GM21528 (cell line): ENCODE measurements at regions not wholly inside any gene's neighbourhood (a gene's known extent, or its start where the extent isn't known, plus 50 kb on each side); places are given as distances from the start of the nearest gene placed in this dataset.
"Not testable (repeated sequence)": the region's sequence is repeated elsewhere in the genome, so short reads cannot be mapped to it uniquely, and the experiment has no call there.

Experiments used
- ATAC-seq: cut with Tn5 transposase; IDR thresholded peaks from one replicate; pipeline ENCODE4 v1.9.1; 2021; ENCODE audit warnings: mild to moderate bottlenecking, moderate library complexity; ENCODE audit not compliant: unreplicated experiment, low FRiP score

DNA sequence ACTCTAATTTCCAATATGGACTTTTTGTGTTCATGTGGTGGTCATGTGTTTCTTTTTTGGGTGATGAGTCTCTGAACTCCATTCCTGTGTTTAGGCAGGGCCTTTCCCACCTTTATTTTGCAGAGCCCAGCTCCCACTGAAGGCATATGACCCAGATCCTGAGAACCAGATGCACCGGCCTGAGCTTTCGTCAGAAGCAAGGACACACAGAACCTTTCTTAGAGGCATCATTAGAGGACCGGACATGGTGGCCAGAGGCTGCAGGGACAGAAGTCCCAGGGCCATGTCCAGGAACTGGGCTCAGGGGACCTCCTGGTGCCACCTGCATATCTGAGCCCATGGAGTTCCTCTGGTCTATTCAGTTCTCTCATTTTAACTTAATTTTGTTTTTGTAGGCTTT, 200.9 kb upstream of the ZNF32 start:
- no peak for ATAC-seq

DNA sequence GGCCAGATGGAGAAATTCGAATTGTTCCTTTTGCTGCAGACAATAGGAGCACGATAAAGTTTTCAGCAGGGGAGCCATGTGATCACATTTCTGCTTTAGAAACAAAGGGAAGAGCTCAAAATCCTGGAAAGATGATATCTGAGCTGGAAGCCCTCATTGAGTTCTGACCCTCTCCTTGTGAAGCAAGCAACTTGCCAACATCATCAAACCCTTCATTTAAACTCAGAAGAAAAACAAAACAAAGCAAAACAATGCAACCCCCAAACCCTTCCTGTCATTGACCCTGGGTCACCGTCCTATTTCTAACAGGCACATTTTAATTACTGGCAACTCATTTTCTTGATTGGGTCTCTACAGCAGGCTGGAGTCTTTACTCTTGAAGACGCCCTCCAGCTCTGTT, 198.3 kb upstream of the ZNF32 start:
- no peak for ATAC-seq

DNA sequence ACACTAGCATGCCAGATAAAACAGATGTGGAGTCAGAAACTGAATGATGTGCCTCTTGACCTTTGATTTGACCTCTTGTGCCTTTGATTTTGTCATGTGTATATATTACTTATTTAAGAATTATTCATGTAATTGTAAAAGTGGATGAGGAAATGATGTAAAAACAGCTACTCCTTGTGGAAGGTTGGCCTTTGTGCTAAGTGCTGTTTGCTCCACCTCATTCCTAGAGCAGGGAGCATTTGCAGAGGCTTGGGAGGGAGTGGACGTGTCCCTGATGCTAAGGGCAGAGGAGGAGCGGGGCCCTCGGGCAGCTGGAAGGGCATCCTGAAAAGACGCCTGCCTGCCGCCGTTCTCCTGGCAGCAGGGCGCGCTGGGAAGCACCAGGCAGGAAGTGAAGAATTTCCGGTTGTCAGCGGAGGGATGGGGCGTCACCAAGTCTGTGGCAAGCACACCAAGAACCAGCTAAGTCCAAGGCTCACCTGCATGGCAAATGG, 197.6 kb upstream of the ZNF32 start:
- no peak for ATAC-seq

DNA sequence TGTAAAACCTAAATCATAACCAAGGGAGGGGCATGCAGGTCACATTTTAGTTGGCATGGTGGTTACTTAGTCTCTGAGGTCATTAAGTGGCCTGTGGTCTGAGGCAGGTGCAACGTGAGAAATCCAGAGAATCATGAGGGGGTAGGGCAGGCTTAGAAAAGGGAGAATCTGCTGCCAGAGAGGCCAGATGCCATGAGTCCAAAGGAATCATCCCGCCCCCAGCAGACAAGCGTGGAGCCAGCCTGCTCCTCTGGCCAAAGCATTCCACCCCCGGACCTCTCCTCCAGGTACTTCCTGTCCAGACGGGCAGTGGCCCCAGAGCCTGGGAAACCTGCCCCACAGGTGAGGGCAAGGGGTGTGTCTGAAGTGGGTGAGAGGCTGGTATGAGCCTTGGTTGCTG, 196.4 kb upstream of the ZNF32 start:
- ATAC-seq: no peak

DNA sequence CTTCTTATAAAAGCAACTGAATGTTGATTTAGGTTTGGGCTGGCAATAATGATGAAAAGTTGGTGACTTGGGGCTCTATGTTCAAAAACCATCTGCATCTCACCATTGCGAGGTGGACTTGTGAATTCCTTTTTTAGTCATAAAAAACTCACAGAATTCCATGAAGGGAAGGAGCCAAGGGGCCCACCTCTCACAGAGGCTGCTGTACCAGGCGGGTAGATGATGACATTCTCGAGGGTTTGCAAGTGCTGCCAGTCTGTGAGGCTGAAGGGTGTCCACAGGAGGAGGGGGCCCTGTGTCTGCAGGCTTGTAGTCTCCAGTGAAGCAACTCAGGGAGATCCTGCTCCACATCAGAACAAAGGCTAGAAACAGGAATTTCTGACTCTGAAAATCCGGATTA, 195.5 kb upstream of the ZNF32 start:
- ATAC-seq: no peak

DNA sequence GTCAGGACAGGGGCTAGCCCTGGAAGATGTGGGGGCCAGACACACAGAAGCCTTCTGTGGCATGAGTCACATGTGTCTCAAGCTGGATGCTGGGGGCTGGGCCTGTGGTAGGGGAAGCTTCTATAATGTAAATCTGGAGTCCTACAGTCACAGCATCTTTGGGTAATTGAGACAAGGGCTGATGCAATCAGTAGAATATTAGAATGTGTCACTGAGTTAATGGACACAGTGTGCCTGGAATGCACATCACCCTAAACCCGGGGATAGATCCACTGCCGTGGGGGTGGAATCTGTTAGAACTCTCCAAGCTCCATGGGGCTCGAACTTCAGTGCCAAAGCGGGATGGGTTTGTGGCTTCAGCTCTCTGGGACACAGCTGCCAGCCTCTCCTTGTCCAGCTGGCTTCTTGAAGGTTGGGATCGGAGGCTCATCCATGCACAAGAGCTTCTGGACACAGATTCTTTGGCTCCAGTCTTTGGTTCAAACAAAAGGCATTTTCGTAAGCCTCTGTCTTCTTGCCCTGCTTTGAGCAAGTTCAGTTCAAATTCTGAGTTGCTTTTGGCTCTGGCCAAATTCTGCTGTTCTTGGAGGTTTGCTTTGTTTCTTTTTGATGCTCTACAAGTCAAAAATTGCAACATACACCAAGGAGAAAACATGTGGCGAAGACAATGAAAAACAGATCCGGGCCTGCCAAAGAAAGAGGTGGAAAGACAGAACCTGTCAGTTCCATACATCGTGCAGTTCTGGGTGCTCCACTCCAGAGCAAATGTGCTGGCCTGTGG, 194.8 kb upstream of the ZNF32 start:
- ATAC-seq: no peak

DNA sequence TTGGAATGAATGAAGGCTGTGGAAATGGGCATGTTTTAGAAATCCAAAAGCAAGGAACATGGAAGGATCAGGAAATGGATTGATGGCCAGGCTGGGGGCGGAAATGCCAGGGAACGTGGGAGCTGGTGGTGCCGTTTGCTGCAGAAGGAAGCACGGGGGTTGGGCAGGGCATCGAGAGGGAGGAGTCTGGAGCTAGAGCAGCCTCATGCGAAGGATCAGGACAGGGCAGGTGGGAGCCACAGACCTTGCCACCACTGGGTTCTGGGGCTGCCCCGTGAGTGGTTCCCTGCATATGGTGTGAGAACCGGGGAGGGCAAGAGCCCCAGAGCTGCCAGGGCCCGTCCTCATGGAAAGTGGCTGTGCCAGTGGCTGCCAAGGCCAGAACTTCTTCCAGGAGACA, 193.8 kb upstream of the ZNF32 start:
- ATAC-seq: no peak

DNA sequence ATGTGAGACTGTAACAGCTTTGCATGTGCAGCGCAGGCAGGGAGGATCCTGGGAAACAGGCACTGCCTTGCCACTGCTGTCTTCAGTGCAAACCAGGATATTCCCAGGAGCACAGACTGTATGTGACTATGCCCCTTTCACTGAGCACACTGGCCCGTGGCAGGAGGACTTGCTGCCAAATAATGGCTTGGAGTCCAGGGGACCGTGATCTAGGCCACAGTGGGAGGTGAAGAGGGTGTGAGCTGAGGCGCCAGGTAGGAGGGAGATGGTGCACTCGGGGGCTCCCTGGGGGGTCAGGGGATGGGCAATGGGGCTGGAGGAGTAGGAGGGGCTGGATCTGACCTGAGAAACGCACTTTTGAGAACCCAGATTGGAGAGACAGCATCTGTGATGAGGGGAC, 193.4 kb upstream of the ZNF32 start:
- ATAC-seq: no peak

DNA sequence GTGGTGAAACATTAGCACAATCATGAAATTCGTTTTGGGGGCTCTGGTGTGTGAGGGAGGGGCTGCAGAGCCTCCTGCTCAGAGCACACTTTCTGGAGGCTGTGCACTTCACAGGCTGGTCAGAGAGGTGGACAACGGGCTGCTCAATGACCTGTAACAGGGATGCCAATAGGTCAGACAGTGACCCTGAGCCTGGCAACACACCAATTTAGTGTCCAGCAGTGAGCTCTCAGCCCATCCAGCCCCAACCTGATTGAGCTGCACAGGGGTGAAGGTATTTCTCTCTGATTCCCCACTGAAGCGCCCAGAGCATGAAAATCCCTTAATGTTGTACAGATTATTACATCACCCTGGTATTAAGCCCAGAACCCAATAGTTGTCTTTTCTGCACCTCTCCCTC, 191.3 kb upstream of the ZNF32 start:
- ATAC-seq: no peak

DNA sequence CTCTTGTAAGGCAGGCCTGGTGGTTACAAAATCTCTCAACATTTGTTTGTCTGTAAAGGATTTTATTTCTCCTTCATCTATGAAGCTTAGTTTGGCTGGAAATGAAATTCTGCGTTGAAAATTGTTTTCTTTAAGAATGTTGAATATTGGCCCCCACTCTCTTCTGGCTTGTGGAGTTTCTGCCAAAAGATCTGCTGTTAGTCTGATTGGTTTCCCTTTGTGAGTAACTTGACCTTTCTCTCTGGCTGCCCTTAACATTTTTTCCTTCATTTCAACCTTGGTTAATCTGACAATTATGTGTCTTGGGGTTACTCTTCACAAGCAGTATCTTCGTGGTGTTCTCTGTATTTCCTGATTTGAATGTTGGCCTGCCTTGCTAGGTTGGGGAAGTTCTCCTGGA, 186.1 kb upstream of the ZNF32 start:
- not testable (repeated sequence) for ATAC-seq

DNA sequence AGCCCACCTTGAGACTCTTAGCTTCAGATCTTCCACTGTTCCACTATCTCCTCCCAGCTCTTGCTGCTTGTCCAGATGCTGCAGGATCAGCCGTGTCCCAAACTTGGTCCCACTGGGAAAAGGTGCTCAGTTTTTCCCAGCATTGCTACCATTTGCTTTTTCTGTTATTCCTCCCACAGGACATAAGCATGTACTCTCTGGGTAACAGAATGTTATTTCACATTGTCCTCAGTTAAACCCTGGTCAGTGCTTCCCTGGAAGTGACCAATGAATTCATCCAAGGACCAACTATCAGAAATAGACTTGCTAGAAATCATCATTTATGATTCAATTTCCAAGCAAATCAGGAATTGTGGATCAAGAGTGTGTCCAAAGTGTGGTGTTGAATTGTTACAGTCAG, 179.2 kb upstream of the ZNF32 start:
- ATAC-seq: no peak

DNA sequence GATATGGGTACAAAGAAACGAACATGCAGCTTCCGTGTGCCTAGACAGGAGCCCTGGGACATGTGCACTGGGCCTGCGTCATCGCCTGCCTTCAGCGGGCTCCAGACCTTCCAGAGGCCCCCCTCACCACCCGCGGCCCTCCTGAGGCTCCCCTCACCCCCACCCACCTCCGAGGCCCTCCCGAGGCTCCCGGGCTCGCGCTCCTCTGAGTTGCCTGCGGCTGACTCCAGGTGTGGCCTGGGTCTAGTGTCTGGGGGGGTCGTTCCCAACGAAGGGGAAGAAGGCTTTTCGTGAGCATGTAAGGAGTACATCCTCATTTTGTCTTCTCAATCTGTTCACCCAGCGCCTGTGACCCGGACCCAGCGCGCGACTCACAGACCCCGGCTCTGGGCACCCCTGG, 177.3 kb upstream of the ZNF32 start:
- ATAC-seq: no peak

DNA sequence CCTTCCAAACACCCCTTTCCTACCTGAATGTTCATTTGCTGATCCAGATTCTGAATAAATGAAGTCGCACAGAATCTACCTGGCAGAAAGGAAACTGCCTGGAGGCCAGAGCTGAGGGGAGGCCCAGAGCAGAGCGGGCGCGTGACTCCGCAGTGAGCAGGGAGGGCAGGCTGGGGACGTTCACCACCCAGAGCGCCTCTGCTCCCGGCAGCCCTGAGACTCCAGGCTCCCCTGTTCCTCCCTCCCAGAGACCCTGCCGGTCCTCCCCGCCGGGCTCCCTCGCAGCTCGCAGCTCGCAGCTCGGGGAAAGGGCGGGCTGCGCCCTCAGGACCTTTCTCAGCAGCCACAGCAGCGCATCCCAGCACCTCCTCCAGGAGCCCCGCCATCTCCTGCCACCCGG, 176.7 kb upstream of the ZNF32 start:
- no peak for ATAC-seq

DNA sequence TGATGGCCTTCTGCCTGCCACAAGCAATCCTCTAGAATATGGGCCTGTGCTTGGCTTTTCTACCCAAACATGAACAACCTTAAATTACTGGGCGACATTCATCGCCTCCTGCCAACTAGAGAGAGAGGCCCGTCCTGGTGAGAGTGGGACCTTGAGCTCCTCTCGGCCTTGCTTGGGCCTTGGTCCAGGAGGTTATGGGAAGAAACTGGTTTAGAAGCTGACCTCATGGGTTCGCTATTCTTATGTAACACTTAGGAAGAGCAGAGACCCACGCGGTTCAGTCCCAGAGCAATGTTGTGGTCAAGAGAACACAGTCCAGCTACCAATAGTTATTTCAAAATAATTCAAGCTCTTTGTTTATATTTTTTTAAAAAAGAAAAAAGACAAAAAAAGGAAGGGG, 176.3 kb upstream of the ZNF32 start:
- no peak for ATAC-seq

DNA sequence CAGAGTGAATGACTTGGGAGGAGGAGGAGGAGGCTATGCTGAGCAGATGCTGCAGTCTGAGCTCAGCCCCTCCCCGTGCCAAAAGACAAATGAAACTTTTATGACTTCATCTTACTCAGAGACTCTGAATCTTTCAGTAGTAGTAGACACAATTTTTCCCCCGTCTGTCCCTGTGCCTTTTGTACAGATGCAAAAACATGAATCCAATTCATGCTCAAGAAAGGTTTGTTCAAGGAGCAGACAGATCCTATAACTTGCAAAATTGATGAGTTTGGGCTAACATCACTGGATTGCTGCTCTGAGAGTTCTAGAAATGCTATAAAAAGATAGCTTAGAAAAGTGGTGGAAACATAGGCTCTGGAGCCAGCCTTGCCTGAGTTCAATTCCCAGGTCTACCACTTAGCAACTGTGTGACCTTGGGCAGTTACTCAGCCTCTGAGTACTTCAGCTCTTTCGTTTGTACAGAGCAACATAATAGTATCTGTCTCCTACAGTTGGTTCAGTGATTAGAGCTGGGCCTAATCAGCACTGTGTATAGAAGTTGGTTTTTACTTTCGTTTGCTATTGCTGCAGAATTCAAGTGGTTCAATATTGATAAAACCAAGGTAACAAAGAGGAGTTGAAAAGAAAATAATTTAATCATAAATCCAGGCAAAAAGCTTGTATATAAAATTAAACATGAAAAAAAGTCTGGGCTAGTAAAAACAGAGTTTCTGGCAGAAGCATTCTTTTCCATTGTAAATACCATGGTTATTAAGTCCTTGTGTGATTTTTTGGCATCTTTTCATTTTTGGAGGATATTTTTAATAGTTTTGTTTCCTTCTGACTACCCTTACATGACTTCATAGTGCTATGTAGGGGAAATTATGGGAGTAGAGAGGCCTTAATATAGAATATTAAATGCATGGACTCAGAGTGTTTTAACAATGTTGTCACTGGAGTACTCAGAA, 174.2 kb upstream of the ZNF32 start:
- ATAC-seq: no peak

DNA sequence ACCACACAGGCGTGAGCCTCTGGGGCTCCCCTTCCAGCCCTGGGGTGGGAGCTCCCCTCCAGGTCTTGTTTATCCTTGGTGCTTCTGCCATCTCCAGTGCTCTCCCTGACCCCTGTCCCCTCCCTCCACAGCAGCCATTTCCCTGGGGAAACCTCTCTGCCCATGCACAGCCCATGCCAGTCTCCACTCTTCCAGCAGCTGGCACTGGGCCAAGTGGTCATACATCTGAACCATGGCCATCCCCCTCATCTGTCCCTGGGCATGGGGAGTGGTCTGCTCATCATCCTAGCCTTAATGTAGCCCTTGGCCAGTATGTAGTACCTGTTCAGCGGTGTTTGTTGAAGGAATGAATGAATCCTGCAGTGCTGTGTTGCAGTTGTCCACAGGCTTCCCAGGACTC, 172.4 kb upstream of the ZNF32 start:
- no peak for ATAC-seq

DNA sequence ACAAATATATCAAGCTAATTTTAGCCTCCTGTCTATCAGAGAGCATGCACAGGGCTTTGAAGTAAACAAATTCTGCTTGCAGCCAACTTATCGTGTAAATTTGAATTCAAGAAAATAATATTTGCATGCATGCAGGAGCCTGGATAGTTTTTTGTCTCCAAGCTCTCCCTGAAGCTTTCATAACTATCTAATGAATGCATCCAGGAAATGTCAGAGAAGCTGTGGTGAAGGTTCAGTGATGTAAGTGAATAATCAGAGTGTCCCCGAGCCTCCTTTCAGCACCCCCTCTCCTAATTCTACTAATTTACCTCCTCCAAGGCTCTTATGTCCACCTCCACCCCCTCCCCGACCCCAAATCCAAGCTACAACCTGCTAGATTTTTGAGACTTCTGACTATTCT, 172.0 kb upstream of the ZNF32 start:
- ATAC-seq: no peak

DNA sequence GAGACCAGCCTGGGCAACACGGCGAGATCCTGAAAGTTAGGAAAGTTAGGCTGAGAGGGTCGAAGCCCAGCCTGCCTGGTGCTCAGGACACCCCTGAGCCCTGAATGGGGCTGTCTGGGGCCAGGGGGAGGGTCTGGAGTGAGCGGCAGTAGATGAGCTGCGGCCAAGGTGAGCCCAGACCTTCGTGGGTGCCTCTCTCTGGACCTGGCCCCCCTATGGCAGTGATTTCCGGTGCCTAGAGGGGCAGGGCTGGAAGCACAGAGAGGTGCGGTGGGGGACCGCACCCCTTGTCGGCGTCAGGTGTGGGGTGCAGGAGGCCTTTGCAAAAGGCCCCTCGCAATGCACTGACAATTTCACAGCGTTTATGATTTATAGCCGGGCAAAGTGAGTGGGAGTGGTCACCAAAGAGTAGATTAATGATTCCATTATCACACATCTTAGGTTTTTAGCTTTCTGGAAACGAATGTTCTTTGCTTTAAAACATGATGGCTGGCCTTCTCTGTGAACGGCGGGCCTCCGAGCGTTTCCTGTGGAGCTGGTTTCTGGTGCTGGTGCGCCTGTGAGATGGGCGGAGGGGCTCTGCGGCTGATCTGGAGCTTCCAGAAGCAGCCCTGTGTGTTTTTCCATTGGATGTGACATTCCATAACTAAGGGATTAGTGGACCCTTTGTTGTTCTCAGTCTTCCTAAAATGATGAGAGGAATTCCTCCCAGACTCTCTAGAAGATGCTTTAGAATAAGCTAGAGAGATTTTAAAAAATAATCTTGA, 171.0 kb upstream of the ZNF32 start:
- ATAC-seq: no peak

DNA sequence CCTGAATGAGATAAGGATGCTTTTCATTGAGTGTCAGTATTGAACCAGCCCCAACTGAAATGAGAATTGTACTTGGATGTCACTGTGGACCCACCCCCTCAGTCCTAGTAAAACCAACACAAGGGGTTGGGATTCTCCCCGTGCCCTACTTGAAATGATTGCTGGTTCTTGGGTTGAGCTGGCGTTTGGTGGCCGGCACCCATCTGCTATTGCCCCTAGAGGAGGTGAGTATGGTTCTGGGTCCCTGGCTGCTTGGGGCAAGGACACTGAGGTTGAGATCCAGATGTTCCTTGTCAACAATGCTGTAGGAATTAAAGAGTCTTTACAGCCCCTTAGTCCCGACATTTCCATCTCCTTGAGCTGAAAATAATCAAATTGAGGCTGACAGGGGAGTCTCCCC, 170.0 kb upstream of the ZNF32 start:
- no peak for ATAC-seq

DNA sequence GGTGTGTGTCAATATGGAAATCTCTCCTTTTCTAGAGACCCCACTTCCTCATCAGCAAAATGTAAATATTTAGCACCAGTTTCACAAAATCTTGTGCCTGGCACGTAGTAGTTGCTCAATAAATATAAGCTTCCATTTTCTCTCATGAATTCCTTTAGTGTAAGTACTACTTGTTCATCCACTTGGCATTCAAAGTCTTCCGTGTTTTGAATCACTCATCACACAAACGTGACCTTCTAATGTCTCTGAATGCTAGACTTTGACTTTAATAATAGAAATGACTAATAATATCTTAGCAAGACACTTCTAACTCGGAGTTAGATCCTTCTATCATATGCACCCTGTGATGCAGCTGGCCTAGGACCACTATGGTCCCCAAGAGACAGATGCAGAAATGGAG, 168.7 kb upstream of the ZNF32 start:
- ATAC-seq: no peak
